GM23338 (cell line): ENCODE measurements at regions not wholly inside any gene's neighbourhood (a gene's known extent, or its start where the extent isn't known, plus 50 kb on each side); places are given as distances from the start of the nearest gene placed in this dataset.

Experiments
- ATAC-seq: fragments of 200-7000 bp; cut with Tn5 transposase; 3 replicates; pipeline ENCODE4 v1.9.1; 2020
- DNase-seq: peaks from one replicate; pipeline ENCODE4 v3.0.0-alpha.2; 2015; ENCODE audit warnings: low spot score
- H2AFZ ChIP-seq: fragments of 200-600 bp; sonication (generic); 2 replicates; pipeline ENCODE4 v1.8.0; 2016; ENCODE audit warnings: antibody characterized with exemption, mild to moderate bottlenecking, moderate library complexity
- H3F3A ChIP-seq: fragments of 200-600 bp; sonication (generic); replicated peaks from 2 replicates; pipeline ENCODE4 v1.8.0; 2017; ENCODE audit warnings: antibody characterized with exemption, mixed run types, low read depth
- H3K27ac ChIP-seq: fragments of 200-600 bp; sonication (generic); 2 replicates; pipeline ENCODE4 v1.6.1; 2016; ENCODE audit warnings: low read depth
- H3K27me3 ChIP-seq: fragments of 200-600 bp; sonication (generic); 2 replicates; pipeline ENCODE4 v1.8.0; 2016; ENCODE audit warnings: mild to moderate bottlenecking, mixed run types, moderate library complexity; ENCODE audit not compliant: insufficient read depth
- H3K36me3 ChIP-seq: fragments of 200-600 bp; sonication (generic); 2 replicates; pipeline ENCODE4 v1.8.0; 2016; ENCODE audit warnings: mild to moderate bottlenecking; ENCODE audit not compliant: insufficient read depth
- H3K4me1 ChIP-seq: fragments of 200-600 bp; sonication (generic); 2 replicates; pipeline ENCODE4 v1.8.0; 2016; ENCODE audit warnings: mild to moderate bottlenecking, moderate library complexity; ENCODE audit not compliant: insufficient read depth
- H3K4me2 ChIP-seq: fragments of 200-600 bp; sonication (generic); 2 replicates; pipeline ENCODE4 v1.7.1; 2017; ENCODE audit warnings: mixed run types
- H3K4me3 ChIP-seq: fragments of 200-600 bp; sonication (generic); 2 replicates; pipeline ENCODE4 v1.6.1; 2016; ENCODE audit warnings: mixed run types
- H3K79me2 ChIP-seq: fragments of 200-600 bp; sonication (generic); replicated peaks from 2 replicates; pipeline ENCODE4 v1.8.0; 2017; ENCODE audit warnings: mild to moderate bottlenecking; ENCODE audit not compliant: insufficient read depth
- H3K9me2 ChIP-seq: fragments of 200-600 bp; sonication (generic); 2 replicates; pipeline ENCODE4 v1.8.0; 2017; ENCODE audit not compliant: insufficient read depth
- H4K20me1 ChIP-seq: fragments of 200-600 bp; sonication (generic); replicated peaks from 2 replicates; pipeline ENCODE4 v1.8.0; 2017; ENCODE audit warnings: mild to moderate bottlenecking; ENCODE audit not compliant: insufficient read depth
- H3K27ac Mint-ChIP-seq: 2 replicates; pipeline ENCODE4 v1.8.0; 2020; ENCODE audit warnings: inconsistent platforms, mild to moderate bottlenecking, moderate library complexity, mixed read lengths
- H3K27me3 Mint-ChIP-seq: 3 replicates; pipeline ENCODE4 v1.8.0; 2022; ENCODE audit warnings: low read depth, mild to moderate bottlenecking, moderate library complexity, mixed read lengths, inconsistent platforms; ENCODE audit not compliant: insufficient read depth, poor library complexity
- H3K36me3 Mint-ChIP-seq: 3 replicates; pipeline ENCODE4 v1.8.0; 2021; ENCODE audit warnings: low read depth, mild to moderate bottlenecking, inconsistent platforms, moderate library complexity, mixed read lengths
- H3K4me1 Mint-ChIP-seq: 3 replicates; pipeline ENCODE4 v1.8.0; 2020; ENCODE audit warnings: mild to moderate bottlenecking, inconsistent platforms, mixed read lengths
- H3K4me3 Mint-ChIP-seq: 3 replicates; pipeline ENCODE4 v1.8.0; 2021; ENCODE audit warnings: moderate library complexity, mild to moderate bottlenecking, inconsistent platforms, mixed read lengths
- H3K9me3 Mint-ChIP-seq: 3 replicates; pipeline ENCODE4 v1.8.0; 2020; ENCODE audit warnings: moderate library complexity, mild to moderate bottlenecking, inconsistent platforms, mixed read lengths
- CREB1 ChIP-seq: fragments of 250-450 bp; sonication (Bioruptor Pico); IDR thresholded peaks from 2 replicates; pipeline ENCODE4 v1.5.0; 2020; ENCODE audit warnings: low read depth, mild to moderate bottlenecking, moderate library complexity
- EZH2 ChIP-seq: fragments of 200-600 bp; sonication (generic); IDR thresholded peaks from one replicate; pipeline ENCODE4 v1.8.0; 2017; ENCODE audit warnings: antibody characterized with exemption, mild to moderate bottlenecking, low read depth; ENCODE audit not compliant: unreplicated experiment
- EZH2phosphoT487 ChIP-seq: fragments of 200-600 bp; sonication (generic); IDR thresholded peaks from one replicate; pipeline ENCODE4 v1.8.1; 2018; ENCODE audit warnings: antibody characterized with exemption; ENCODE audit not compliant: unreplicated experiment
- JUNB ChIP-seq: IDR thresholded peaks from one replicate; pipeline ENCODE4 v1.6.1; 2016; ENCODE audit warnings: antibody characterized with exemption; ENCODE audit not compliant: unreplicated experiment
- NANOG ChIP-seq: IDR thresholded peaks from 2 replicates; pipeline ENCODE4 v1.6.1; 2016; ENCODE audit warnings: antibody characterized with exemption, borderline replicate concordance
- POLR2AphosphoS5 ChIP-seq: IDR thresholded peaks from 2 replicates; pipeline ENCODE4 v1.6.1; 2016; ENCODE audit warnings: antibody characterized with exemption, low read depth
- STAT1 ChIP-seq: IDR thresholded peaks from one replicate; pipeline ENCODE4 v1.6.1; 2016; ENCODE audit warnings: antibody characterized with exemption; ENCODE audit not compliant: unreplicated experiment
- ZNF114 ChIP-seq: fragments of 250-450 bp; sonication (Bioruptor Pico); IDR thresholded peaks from 2 replicates; pipeline ENCODE4 v1.5.0; 2020; ENCODE audit warnings: mild to moderate bottlenecking, moderate library complexity
- ZNF331 ChIP-seq: fragments of 250-450 bp; sonication (Bioruptor Pico); IDR thresholded peaks from 2 replicates; pipeline ENCODE4 v1.5.0; 2020; ENCODE audit warnings: low read depth, mild to moderate bottlenecking, moderate library complexity
- TF ChIP-seq, protein P1 (sequence below): IDR thresholded peaks from 2 replicates; pipeline ENCODE4 v1.6.1; 2016; ENCODE audit warnings: antibody characterized with exemption
- TF ChIP-seq, protein P2 (sequence below): IDR thresholded peaks from one replicate; pipeline ENCODE4 v1.6.1; 2018; ENCODE audit warnings: antibody characterized with exemption; ENCODE audit not compliant: unreplicated experiment
- TF ChIP-seq, protein P3 (sequence below), 2 experiments: fragments of 200-600 bp in 1 of 2; sonication (generic) in 1 of 2; conservative IDR thresholded peaks; 2 replicates each; pipeline versions ENCODE4 v1.5.1 to v1.6.1; 2016 to 2017; ENCODE audit warnings: antibody characterized with exemption in 2 of 2, low read depth in 2 of 2, mild to moderate bottlenecking in 2 of 2, moderate library complexity in 1 of 2
- TF ChIP-seq, protein P4 (sequence below): fragments of 250-450 bp; sonication (Bioruptor Pico); IDR thresholded peaks from 2 replicates; pipeline ENCODE4 v1.5.0; 2020; ENCODE audit warnings: mild to moderate bottlenecking, moderate library complexity

DNA sequence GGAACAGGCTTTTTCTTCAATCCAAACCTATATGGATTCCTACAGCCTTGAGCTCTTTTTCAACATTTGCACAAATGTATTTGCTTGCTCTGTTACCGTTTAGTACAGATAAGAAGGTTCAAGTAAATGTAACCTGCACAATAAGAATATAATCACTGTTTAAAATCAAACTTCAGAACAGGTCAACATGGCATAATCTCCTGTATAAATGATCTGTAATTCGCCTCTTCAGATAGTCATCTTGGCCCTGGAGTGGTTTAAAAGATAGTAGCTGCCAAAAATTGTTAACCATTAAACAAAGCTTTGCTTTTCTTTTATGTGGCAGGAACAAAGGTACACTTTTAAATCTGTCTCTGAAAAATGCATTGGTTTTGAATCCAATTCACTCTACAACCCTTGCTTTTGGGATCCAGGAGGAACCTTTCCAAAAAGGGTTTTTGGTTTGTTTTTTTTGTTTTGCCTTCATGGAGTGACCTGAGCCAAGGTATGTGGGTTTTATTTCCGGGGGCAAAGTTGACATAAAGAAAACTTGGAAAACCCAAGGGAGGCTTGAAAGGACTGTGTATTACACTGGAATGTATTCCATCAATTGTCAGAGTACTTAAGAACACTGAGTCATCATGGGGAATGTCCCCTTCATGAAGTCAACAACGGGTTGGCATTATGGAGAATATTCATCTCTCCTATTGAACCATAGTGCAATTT, 210.4 kb upstream of the HCCS start:
- no peak overlapping the region for H3K4me3 ChIP-seq
- Mint-ChIP-seq H3K36me3 (no peaks in the 10 kb centered on the region), H3K27me3 (no peaks in the 10 kb centered on the region), H3K9me3 (no peaks in the 10 kb centered on the region), H3K27ac (no peak overlapping the region), H3K4me3 (no peak overlapping the region), H3K4me1 (no peaks in the 10 kb centered on the region)
- H4K20me1 ChIP-seq = no peaks in the 10 kb centered on the region
- H3K27me3 ChIP-seq = no peaks in the 10 kb centered on the region
- DNase-seq (no peak), ATAC-seq (no peak)
- H2AFZ ChIP-seq = no peak overlapping the region
- no peak overlapping the region for H3K4me2 ChIP-seq
- H3K4me1 ChIP-seq = no peaks in the 10 kb centered on the region
- TF ChIP-seq STAT1 (no peak), ZNF114 (CRISPR knock-in tag) (no peak), ZNF331 (CRISPR knock-in tag) (no peak), NANOG (no peak), JUNB (no peak), EZH2phosphoT487 (no peak), POLR2AphosphoS5 (no peak), EZH2 (no peak), CREB1 (CRISPR knock-in tag) (no peak)
- TF ChIP-seq, protein P1, sequence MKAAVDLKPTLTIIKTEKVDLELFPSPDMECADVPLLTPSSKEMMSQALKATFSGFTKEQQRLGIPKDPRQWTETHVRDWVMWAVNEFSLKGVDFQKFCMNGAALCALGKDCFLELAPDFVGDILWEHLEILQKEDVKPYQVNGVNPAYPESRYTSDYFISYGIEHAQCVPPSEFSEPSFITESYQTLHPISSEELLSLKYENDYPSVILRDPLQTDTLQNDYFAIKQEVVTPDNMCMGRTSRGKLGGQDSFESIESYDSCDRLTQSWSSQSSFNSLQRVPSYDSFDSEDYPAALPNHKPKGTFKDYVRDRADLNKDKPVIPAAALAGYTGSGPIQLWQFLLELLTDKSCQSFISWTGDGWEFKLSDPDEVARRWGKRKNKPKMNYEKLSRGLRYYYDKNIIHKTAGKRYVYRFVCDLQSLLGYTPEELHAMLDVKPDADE = no peak
- TF ChIP-seq, protein P2, sequence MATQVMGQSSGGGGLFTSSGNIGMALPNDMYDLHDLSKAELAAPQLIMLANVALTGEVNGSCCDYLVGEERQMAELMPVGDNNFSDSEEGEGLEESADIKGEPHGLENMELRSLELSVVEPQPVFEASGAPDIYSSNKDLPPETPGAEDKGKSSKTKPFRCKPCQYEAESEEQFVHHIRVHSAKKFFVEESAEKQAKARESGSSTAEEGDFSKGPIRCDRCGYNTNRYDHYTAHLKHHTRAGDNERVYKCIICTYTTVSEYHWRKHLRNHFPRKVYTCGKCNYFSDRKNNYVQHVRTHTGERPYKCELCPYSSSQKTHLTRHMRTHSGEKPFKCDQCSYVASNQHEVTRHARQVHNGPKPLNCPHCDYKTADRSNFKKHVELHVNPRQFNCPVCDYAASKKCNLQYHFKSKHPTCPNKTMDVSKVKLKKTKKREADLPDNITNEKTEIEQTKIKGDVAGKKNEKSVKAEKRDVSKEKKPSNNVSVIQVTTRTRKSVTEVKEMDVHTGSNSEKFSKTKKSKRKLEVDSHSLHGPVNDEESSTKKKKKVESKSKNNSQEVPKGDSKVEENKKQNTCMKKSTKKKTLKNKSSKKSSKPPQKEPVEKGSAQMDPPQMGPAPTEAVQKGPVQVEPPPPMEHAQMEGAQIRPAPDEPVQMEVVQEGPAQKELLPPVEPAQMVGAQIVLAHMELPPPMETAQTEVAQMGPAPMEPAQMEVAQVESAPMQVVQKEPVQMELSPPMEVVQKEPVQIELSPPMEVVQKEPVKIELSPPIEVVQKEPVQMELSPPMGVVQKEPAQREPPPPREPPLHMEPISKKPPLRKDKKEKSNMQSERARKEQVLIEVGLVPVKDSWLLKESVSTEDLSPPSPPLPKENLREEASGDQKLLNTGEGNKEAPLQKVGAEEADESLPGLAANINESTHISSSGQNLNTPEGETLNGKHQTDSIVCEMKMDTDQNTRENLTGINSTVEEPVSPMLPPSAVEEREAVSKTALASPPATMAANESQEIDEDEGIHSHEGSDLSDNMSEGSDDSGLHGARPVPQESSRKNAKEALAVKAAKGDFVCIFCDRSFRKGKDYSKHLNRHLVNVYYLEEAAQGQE = no peak
- TF ChIP-seq, protein P3, sequence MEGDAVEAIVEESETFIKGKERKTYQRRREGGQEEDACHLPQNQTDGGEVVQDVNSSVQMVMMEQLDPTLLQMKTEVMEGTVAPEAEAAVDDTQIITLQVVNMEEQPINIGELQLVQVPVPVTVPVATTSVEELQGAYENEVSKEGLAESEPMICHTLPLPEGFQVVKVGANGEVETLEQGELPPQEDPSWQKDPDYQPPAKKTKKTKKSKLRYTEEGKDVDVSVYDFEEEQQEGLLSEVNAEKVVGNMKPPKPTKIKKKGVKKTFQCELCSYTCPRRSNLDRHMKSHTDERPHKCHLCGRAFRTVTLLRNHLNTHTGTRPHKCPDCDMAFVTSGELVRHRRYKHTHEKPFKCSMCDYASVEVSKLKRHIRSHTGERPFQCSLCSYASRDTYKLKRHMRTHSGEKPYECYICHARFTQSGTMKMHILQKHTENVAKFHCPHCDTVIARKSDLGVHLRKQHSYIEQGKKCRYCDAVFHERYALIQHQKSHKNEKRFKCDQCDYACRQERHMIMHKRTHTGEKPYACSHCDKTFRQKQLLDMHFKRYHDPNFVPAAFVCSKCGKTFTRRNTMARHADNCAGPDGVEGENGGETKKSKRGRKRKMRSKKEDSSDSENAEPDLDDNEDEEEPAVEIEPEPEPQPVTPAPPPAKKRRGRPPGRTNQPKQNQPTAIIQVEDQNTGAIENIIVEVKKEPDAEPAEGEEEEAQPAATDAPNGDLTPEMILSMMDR (conservative IDR thresholded peaks at IDR 0.05; ENCODE audit: low read depth in 2 of 2) = no peak
- TF ChIP-seq, protein P4, sequence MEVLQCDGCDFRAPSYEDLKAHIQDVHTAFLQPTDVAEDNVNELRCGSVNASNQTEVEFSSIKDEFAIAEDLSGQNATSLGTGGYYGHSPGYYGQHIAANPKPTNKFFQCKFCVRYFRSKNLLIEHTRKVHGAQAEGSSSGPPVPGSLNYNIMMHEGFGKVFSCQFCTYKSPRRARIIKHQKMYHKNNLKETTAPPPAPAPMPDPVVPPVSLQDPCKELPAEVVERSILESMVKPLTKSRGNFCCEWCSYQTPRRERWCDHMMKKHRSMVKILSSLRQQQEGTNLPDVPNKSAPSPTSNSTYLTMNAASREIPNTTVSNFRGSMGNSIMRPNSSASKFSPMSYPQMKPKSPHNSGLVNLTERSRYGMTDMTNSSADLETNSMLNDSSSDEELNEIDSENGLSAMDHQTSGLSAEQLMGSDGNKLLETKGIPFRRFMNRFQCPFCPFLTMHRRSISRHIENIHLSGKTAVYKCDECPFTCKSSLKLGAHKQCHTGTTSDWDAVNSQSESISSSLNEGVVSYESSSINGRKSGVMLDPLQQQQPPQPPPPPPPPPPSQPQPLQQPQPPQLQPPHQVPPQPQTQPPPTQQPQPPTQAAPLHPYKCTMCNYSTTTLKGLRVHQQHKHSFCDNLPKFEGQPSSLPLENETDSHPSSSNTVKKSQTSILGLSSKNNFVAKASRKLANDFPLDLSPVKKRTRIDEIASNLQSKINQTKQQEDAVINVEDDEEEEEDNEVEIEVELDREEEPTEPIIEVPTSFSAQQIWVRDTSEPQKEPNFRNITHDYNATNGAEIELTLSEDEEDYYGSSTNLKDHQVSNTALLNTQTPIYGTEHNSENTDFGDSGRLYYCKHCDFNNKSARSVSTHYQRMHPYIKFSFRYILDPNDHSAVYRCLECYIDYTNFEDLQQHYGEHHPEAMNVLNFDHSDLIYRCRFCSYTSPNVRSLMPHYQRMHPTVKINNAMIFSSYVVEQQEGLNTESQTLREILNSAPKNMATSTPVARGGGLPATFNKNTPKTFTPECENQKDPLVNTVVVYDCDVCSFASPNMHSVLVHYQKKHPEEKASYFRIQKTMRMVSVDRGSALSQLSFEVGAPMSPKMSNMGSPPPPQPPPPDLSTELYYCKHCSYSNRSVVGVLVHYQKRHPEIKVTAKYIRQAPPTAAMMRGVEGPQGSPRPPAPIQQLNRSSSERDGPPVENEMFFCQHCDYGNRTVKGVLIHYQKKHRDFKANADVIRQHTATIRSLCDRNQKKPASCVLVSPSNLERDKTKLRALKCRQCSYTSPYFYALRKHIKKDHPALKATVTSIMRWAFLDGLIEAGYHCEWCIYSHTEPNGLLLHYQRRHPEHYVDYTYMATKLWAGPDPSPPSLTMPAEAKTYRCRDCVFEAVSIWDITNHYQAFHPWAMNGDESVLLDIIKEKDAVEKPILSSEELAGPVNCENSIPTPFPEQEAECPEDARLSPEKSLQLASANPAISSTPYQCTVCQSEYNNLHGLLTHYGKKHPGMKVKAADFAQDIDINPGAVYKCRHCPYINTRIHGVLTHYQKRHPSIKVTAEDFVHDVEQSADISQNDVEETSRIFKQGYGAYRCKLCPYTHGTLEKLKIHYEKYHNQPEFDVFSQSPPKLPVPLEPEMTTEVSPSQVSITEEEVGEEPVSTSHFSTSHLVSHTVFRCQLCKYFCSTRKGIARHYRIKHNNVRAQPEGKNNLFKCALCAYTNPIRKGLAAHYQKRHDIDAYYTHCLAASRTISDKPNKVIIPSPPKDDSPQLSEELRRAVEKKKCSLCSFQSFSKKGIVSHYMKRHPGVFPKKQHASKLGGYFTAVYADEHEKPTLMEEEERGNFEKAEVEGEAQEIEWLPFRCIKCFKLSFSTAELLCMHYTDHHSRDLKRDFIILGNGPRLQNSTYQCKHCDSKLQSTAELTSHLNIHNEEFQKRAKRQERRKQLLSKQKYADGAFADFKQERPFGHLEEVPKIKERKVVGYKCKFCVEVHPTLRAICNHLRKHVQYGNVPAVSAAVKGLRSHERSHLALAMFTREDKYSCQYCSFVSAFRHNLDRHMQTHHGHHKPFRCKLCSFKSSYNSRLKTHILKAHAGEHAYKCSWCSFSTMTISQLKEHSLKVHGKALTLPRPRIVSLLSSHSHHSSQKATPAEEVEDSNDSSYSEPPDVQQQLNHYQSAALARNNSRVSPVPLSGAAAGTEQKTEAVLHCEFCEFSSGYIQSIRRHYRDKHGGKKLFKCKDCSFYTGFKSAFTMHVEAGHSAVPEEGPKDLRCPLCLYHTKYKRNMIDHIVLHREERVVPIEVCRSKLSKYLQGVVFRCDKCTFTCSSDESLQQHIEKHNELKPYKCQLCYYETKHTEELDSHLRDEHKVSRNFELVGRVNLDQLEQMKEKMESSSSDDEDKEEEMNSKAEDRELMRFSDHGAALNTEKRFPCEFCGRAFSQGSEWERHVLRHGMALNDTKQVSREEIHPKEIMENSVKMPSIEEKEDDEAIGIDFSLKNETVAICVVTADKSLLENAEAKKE (CRISPR knock-in tag) = no peak
- no peaks in the 10 kb centered on the region for H3K79me2 ChIP-seq
- no peaks in the 10 kb centered on the region for H3K36me3 ChIP-seq
- no peak overlapping the region for H3K27ac ChIP-seq
- no peaks in the 10 kb centered on the region for H3F3A ChIP-seq
- no peaks in the 10 kb centered on the region for H3K9me2 ChIP-seq
